GM21723 (cell line): ENCODE measurements at regions not wholly inside any gene's neighbourhood (a gene's known extent, or its start where the extent isn't known, plus 50 kb on each side); places are given as distances from the start of the nearest gene placed in this dataset.
"Not testable (repeated sequence)": the region's sequence is repeated elsewhere in the genome, so short reads cannot be mapped to it uniquely, and the experiment has no call there.

Source experiments
- ATAC-seq: cut with Tn5 transposase; IDR thresholded peaks from one replicate; pipeline ENCODE4 v1.9.1; 2021; ENCODE audit warnings: mild to moderate bottlenecking, moderate library complexity; ENCODE audit not compliant: unreplicated experiment

DNA sequence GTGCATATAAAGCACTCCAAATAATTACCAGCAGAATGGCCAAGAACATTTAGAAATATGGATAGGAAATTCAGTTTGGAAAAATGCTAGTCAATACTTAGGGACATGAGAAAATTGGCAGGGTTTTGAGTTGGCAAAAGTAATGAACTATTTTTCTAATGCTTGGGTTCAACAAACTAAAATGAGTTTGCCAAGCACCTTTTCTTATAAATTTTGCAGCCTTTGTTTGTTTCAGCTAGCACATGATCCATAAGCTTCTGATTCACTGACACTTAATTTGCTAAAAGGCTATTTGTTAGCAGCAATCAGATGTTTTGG lies 324.8 kb downstream of the QKI start:
- ATAC-seq, result no peak

DNA sequence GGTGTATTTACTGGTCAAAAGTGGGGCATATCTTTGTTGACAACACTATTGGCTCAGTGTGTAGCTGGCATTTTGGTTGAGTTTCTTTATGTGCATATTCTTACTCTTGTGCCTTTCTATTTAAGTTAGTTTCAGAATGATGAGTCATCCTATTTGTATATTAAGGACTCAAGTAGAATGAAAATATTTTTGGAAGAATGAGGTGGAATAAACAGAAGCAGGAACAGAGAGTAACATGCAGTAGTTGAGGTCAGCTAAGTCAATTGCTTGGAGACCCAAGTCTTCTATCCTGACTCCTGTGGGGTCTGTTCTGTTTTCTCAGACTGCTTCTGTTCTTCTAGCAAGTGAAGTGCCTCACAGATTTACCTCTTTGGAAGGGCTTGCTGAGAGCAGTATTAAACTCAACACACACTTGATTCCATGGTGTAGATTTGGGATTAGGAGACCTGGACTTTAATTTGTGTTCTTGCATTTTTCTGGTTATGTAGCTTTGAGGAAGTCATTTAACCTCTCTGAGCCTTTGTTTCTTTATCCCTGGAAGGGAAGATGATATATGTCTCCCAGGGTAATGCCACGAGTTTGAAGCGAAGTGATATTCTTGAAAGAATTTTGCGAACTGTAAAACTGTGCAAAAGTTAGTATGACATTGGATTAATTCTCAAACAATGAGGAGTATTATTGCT lies 324.3 kb downstream of the QKI start:
- peak; percentile 82 for ATAC-seq

DNA sequence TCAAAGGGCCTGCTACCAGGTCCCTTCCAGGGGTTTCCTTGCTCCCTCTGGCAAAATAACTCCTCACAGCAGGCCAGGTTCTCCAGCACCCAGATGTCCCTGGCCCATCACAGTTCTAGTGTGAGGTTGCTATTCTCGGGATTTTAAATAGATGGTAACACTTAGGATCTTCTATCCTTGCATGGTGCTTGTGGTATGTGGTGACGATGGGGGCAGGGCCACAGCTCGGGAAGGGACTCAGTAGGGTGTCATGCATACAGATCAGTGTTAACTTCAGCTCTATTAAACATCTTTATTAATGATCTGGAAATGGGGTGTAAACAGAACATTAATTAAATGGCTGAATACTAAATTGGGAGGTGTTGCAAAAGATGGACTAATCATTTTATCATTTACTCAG lies 323.8 kb downstream of the QKI start:
- ATAC-seq, result no peak

DNA sequence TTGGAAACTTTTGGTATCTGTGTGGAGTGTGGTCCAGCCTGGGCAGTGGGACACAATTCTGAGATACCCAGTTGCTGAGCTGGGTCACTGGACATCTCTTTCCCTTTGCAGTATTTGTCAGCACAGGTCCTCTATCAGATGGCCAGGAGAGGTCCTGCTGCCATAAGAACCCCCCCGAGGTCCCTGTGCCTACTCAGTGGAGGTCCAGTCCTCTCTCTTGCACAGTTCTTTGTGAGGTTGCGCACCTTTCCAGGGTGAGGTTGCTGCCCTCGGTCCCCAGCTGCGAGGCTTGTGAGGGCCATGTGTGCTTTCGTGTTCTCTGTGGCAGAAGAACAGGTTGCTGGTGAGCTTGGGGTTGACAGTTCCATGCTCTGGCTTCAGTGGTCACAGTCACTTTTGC lies 320.6 kb downstream of the QKI start:
- no peak for ATAC-seq

DNA sequence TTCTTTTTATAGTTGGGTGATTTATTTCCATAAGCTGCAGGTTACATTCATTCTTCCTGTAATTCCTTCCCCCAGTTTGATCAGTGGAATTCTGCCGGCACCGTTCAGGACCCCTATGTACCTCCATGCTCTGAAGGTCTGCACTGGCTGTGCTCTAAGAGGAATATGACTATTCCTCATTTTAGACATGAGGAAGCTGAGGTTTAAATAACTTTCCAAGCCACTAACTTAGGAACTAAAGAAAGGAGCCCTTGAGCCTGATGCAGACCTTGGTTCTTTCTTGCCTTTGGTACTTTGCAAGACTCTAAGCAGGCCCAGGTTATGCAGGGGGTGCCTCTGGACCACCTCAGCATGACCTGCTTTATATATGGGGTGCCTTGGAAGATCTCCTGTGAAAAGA lies 318.5 kb downstream of the QKI start:
- no peak for ATAC-seq

DNA sequence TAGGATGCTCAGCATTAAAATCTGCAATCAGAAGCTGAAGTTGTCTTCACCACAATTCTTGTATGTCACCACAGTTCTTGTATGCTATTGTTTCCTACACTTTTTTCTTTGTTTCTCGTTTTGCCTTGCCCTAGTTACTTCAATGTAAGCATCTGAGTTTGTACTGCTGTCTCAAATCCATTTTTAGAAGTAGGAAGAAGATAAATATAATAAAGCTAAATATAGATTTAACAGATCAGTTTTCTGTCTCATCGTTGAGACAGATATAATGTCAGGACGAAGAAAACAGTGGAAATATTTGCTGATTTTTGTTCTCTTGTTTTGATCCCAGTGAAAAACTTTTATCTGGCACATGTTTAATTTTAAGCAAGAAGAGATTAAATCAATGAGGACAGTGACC lies 318.0 kb downstream of the QKI start:
- no peak for ATAC-seq

DNA sequence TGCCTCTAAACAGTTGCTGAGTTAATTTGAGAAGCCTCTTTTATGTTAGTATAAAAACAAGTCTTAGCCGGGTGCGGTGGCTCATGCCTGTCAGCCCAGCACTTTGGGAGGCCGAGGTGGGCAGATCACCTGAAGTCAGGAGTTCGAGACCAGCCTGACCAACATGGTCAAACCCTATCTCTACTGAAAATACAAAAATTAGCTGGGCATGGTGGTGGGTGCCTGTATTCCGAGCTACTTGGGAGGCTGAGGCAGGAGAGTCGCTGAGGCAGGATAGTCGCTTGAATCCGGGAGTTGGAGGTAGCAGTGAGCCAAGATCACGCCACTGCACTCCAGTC lies 317.5 kb downstream of the QKI start:
- not testable (repeated sequence) for ATAC-seq

DNA sequence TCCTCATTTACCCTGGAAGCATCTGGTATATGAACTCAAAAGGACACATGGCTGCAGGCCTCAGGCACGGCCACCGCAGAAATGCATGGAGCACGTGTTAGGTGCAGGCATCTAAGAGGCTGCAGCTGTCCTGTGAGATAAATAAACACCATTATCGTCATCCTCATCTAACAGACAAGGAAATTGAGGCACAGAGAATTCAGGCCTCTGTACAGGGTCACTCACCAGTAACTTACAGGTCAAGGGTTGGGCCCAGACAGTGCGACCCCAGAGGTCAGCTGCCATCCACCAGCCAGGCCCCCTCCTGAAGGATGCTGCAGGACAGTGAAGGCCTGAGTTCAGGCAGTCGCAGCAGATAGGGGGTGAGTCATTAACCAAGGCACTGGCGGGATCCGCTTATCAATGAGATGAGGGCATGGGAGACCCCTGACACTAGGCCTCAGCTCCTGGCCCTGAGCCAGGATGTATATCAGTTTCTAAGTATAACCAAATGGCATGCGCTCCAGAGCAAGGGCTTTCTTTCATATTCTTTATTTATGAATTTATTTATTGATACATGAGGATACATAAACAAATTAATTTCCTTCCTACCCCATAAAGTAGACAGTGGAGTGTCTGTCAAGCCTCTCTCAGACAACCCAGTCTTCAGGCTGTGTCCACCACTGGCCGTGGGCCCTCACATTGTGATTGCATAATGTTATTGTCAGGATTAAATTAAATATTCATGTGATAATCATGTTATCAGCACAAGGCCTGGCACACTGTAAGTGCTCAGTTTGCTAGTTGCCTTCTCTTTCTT lies 316.9 kb downstream of the QKI start:
- no peak for ATAC-seq

DNA sequence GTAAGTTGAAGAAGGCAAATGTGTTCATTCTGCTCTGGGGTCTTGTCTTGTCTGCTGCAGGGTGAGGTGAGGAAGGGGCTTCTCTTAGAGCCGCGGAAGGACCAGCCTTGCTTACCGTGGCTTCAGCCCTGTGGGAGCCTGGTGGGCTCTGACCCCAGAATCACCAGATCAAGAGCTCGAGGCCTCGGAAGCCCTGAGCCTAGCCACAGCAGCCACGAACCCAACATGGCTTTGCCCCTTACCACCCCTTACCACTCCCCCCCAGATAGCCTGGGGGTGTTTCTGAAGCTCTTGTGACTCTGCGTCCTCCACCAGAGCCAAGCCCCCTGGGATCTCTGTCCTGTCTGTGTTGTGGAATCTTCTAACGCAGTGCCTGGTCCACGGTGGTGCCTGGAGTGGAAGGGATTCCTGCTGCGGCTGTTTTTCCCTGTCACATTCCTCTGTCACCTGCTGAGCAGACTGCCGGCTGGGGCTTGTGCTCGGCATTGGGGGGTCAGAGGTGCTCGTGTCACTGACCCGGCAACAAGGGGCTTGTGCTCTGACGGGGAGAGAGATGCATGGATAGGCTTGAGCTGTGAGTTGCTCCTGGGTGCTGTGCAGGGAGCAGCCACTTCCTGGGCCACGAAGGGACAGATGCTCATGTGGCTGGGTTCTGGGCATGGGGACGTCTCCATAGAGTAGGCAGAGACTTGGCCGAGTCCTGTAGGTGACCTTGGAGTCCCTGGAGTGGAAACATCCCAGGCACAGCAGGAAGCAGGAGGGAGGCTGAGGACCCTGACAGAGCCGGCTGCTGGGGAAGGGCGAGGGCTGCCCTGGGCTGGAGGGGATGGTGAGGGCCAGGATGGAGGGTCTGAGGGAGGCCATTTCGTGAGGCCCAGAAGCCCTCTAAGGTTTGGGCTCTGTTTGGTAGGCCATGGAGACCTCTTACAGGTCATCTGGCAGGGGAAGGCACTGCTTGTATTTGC lies 316.0 kb downstream of the QKI start:
- ATAC-seq, result no peak

DNA sequence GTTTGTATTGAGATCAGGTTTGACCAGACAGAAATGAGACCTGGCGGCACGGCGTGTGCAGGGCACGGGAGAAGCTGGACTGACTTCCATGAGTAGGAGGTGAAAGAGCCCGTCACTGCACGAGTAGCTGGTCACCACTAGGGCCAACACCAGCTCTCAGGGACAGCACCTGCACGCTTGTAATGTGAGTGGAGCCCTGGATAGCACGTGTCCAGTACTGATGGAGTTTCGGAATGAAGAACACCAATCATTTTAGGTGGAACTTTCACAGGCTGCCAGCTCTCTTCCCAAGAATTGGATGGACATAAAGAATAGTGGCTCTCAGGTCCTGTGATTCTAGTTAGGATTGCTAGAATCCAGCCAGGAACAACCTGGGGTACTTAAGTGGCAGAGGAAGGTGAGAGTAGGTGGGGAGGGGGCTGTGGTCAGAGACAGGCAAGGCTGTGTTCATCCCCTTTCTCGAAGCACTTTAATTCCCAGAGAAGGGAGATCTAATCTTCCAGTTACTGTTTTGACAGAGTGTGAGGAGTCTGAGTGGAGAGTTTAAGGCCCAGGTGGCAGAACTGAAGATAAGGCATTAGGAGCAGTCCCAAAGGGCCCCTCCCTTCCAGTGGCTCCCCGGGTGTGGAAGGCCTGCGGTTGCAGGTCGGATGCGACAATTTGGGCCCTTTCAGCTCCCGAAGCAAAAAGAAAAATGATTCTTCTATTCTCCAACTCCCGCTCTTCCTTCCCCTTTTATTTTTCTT lies 314.8 kb downstream of the QKI start:
- ATAC-seq, result no peak

DNA sequence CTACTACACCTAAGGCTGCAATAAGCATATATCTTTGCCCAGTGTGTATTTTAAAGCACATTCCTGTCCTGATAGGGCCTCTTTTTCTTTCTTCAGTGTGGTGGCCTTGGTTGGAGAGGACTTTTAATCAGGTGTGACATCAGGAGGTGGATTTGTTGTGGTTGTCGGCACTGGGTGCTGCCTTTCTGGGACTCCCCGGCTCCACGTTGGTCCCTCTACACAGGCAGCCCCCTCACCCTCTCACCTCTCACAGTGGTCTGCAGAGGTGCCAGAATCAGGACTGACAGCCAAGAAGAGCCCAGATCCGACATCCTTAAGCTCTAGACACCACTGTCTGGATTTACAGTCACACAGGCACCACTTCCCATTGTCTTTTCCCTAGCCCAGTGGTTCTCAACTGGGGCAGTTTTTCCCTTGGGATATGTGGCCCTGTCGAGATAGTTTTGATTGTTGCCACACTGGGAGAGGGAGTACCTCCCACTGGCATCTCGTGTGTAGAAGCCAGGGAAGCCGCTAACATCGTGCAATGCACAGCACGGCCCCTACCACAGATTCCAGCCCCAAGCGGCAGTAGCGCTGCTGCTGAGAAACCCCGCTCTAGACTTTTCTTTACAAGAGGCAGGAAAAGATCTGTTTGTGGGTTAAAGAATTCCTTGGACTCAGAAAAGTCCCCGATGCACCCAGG lies 314.1 kb downstream of the QKI start:
- ATAC-seq, result no peak

DNA sequence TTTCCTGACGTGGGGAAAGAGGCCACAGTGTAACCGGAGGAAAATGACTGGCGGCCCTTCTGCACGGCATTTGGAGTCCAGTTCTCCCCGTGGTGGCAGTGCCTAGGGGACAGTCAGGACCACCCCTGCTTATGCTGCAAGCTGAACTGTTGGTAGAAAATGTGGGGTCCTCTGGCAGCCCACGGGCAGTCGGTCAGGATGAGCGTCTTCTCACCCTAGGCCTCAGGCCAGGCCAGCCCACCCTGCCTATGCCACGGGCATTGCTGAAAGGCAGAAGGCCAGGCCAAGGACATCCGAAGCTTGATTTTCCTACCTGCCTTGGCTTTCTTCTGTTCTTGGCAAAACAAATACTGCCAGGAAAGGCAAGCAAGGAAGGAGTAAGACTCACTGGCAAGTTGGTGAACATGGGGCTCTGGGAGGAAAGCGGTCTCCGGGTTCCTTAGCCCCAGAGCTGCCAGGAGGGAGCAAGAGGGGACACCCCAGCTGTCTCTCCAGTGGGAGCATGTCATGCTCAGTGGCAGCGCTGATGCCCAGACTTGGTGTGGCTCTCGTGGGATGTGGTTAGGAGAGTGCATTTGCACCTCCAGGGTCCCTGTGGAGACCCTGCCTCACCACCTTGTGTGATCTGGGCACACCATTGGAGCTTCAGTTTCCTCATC lies 311.6 kb downstream of the QKI start:
- ATAC-seq, result no peak

DNA sequence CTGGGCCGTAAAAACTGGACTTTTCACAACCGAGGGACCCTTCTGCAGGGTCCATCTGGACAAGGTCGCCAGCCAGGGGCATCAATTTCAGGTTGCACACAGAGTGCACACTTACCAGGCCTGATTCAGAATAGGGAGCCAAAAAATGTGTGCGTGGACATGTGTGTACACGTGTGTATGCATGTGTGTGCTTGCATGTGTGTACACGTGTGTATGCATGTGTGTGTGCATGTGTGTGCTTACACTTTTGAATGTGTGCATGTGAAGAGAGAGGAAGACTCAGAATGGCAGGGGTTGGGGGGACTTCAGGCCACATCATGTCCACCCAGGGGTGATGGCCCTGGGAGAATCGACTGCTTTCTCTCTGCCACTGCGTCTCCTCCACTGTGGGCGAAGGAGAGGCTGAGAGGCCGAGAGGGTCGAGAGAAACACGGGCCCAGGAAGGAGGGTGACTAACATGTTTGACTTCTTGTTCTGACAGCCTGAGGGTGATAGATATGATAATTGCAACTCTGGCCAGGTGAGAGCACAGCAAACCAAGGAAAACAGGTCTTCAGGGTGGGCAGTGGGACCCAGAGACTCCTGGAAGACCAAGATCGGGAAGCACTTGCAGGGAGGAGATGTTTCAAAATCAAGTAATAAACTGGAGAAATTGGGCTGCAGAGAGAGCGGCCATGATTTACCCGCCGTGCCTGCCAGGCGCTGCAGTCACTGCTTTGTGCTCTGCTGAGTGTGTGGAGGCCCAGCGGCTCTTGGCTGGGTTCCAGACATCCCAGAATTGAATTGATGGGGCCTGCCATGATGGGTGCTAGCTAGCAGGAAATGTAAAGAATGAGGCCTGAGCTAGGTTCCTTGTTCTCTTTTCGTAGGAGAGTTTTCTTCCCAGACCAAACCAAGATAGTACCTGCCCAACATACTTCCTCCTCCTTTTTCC lies 310.8 kb downstream of the QKI start:
- ATAC-seq, result no peak

DNA sequence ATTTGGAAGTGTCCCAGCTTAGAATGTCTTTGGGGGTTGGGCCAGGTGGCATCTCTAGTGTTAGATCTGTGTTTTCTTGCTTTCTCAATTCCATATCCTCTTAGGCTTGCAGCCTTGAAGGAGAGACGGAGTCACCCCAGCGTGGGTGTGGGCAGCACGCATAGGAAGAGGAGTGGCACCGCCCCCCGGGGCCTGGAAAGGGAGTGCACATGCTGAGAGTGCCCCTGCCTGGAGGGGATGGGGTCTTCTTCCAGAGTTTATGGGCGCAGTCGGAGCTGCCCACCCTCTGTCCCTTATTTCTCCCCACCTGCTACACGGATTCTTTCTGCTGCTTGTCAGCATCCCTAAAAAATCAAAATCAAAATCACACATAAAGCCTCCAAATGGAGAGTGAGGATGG lies 309.7 kb downstream of the QKI start:
- ATAC-seq, result no peak

DNA sequence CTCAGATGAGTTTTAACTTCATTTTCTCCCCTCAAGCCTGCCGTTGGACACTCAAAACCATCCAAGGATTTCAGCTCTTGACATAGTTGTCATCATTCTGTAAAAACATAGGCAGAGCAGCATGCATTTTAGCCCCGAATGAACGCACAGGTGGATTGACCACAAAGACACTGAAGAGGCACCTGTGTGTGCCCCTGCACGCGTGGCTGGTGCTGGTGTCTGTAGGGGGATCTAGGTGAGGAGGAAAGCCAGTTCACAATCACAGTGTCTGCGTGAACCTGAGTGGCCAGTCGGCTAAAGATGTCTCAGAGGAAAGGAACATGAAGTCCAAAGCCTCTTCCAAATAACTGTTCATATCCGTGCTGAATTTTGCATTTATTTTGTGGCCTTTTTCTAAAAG lies 309.2 kb downstream of the QKI start:
- no peak for ATAC-seq

DNA sequence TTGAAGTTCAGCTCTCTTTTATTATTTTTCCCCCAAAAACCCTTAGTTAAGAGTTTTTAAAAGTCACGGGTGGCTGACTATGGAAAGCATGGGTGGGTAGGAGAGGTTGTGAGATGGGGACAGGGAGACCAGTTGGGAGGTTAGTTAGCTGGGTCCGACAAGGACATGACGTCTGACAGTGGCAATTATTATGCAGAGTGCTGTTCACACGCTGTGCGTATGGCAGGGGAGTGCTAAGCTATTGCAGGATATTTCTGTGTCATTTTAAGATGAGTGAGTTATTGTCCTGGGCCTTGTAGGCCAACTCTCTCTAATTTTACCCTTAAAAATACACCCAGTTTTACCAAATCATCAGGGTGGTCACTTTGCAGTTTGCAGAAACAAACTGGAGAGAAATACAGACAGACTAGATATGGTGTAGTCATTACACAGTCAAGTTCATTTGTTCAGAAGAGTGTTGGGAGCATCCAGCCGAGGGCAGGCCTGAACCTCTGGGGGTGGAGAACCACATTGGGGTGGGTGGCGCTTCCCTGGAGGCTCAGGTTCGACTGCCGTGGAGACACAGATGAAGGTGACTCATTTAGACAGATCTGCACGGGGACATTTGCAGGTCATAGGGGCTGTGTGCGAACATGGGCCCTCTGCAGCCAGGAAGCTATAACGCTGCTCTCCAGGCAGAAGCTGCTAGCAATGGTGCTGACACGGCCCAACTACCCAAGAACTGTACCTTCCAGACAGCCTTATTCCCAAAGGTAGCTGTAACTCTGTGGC lies 307.6 kb downstream of the QKI start:
- no peak for ATAC-seq

DNA sequence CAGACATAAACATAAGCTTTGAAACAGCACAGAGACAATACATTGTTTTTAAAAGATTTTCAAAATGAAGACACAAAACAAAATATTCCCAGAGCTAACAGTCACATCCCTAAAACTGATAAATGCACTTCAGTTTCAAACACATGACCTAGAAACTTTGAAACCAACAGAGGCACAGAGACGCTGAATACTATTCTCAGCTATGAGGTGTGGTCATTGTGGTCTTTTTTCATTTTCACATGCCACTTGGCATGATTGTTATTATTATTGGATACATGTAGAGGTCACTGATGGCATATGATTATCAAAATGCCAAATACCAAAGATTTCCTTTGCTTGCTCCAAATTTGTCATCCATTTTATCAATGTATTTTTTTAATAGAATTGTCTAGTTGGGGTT lies 306.9 kb downstream of the QKI start:
- no peak for ATAC-seq
